ENCODE measurements at regions not wholly inside any gene's neighbourhood (a gene's known extent, or its start where the extent isn't known, plus 50 kb on each side); places are given as distances from the start of the nearest gene placed in this dataset.
A peak's percentile ranks its signal among the peaks of the same experiment; 100 is the strongest.
"Not testable (repeated sequence)": the region's sequence is repeated elsewhere in the genome, so short reads cannot be mapped to it uniquely, and the experiment has no call there.

- BruUV-seq (replicated peaks); H3K27me3 ChIP-seq (ENCODE audit: control insufficient read depth in 2 of 2, insufficient read depth in 2 of 2, low read length in 2 of 2); H4K20me1 ChIP-seq (replicated peaks; ENCODE audit: control insufficient read depth, insufficient read depth, low read length); H3K9me3 ChIP-seq (replicated peaks; ENCODE audit: control insufficient read depth, insufficient read depth, low read depth, low read length); H3K27ac ChIP-seq (ENCODE audit: extremely low read depth, low read depth, low read length); H3K4me2 ChIP-seq (ENCODE audit: insufficient read depth, low read length); H3K4me1 ChIP-seq (replicated peaks in 1 of 2; ENCODE audit: control insufficient read depth in 2 of 2, insufficient read depth in 2 of 2, low read length in 2 of 2); CTCF ChIA-PET (ENCODE audit: low intra/inter-chr PET ratio); H3K79me2 ChIP-seq (ENCODE audit: control insufficient read depth, insufficient read depth, low read length); in situ Hi-C loops (cut with MboI); H2AFZ ChIP-seq (ENCODE audit: low read depth, low read length); H3K4me3 ChIP-seq; H3K36me3 ChIP-seq (ENCODE audit: control insufficient read depth, insufficient read depth, low read length); ATAC-seq; FAIRE-seq; H3K9me1 ChIP-seq (ENCODE audit: control insufficient read depth, insufficient read depth, low read length); H3K9ac ChIP-seq (ENCODE audit: insufficient read depth in 1 of 2, low read depth in 2 of 2, low read length in 2 of 2); POLR2A ChIA-PET; intact Hi-C loops (cut with micrococcal nuclease): not testable (repeated sequence)
- peak in 1 of 4 experiments; percentile 40 for DNase-seq (ENCODE audit: extremely low read depth in 1 of 4, low spot score in 3 of 4)
- WGBS (ENCODE audit: insufficient coverage, low coverage, missing lambda C conversion rate), result no CpG with 5 or more reads among the region's 1 CpG
- TF ChIP-seq ZBTB5 (IDR thresholded peaks at IDR 0.05) (peak; percentile 85; the same call in 1 of the 2 replicates), ARID1B (IDR thresholded peaks at IDR 0.05) (peak; percentile 26; the same call in 1 of the 2 replicates), CTBP1 (IDR thresholded peaks at IDR 0.05; ENCODE audit: borderline replicate concordance) (peak; percentile 28; the same call in 1 of the 2 replicates), CC2D1A (IDR thresholded peaks at IDR 0.05) (peak; percentile 92; the same call in 1 of the 2 replicates)
Observed at GRCh38 chr21:13921455-13921854, 289.3 kb downstream of the LIPI start.

- POLR2A ChIA-PET; H3K9me1 ChIP-seq (ENCODE audit: control insufficient read depth, insufficient read depth, low read length); CTCF ChIA-PET (ENCODE audit: low intra/inter-chr PET ratio); H3K4me3 ChIP-seq; H3K27ac ChIP-seq (ENCODE audit: extremely low read depth, low read depth, low read length); ATAC-seq; H4K20me1 ChIP-seq (replicated peaks; ENCODE audit: control insufficient read depth, insufficient read depth, low read length); DNase-seq (ENCODE audit: extremely low read depth in 1 of 4, low spot score in 3 of 4); H3K79me2 ChIP-seq (ENCODE audit: control insufficient read depth, insufficient read depth, low read length); BruUV-seq (replicated peaks); H3K36me3 ChIP-seq (ENCODE audit: control insufficient read depth, insufficient read depth, low read length); H3K9me3 ChIP-seq (replicated peaks; ENCODE audit: control insufficient read depth, insufficient read depth, low read depth, low read length); H3K9ac ChIP-seq (ENCODE audit: insufficient read depth in 1 of 2, low read depth in 2 of 2, low read length in 2 of 2); H3K4me2 ChIP-seq (ENCODE audit: insufficient read depth, low read length); in situ Hi-C loops (cut with MboI); H3K27me3 ChIP-seq (ENCODE audit: control insufficient read depth in 2 of 2, insufficient read depth in 2 of 2, low read length in 2 of 2); FAIRE-seq; H3K4me1 ChIP-seq (replicated peaks in 1 of 2; ENCODE audit: control insufficient read depth in 2 of 2, insufficient read depth in 2 of 2, low read length in 2 of 2); H2AFZ ChIP-seq (ENCODE audit: low read depth, low read length); intact Hi-C loops (cut with micrococcal nuclease): not testable (repeated sequence)
- no CpG with 5 or more reads among the region's 10 CpGs for WGBS (ENCODE audit: insufficient coverage, low coverage, missing lambda C conversion rate)
Observed at GRCh38 chr21:13907385-13907784, 297.8 kb downstream of the POTED start.

GRCh38 chr21:13896596-13897247 is 287.1 kb downstream of the POTED start:
- BruUV-seq (replicated peaks); H3K4me1 ChIP-seq (replicated peaks in 1 of 2; ENCODE audit: control insufficient read depth in 2 of 2, insufficient read depth in 2 of 2, low read length in 2 of 2); H3K4me2 ChIP-seq (ENCODE audit: insufficient read depth, low read length); H3K27ac ChIP-seq (ENCODE audit: extremely low read depth, low read depth, low read length); H3K9ac ChIP-seq (ENCODE audit: insufficient read depth in 1 of 2, low read depth in 2 of 2, low read length in 2 of 2); H3K9me1 ChIP-seq (ENCODE audit: control insufficient read depth, insufficient read depth, low read length); H3K4me3 ChIP-seq; H3K27me3 ChIP-seq (ENCODE audit: control insufficient read depth in 2 of 2, insufficient read depth in 2 of 2, low read length in 2 of 2); H2AFZ ChIP-seq (ENCODE audit: low read depth, low read length); DNase-seq (ENCODE audit: extremely low read depth in 1 of 4, low spot score in 3 of 4); in situ Hi-C loops (cut with MboI); H4K20me1 ChIP-seq (replicated peaks; ENCODE audit: control insufficient read depth, insufficient read depth, low read length); intact Hi-C loops (cut with micrococcal nuclease); H3K79me2 ChIP-seq (ENCODE audit: control insufficient read depth, insufficient read depth, low read length); CTCF ChIA-PET (ENCODE audit: low intra/inter-chr PET ratio); H3K36me3 ChIP-seq (ENCODE audit: control insufficient read depth, insufficient read depth, low read length); H3K9me3 ChIP-seq (replicated peaks; ENCODE audit: control insufficient read depth, insufficient read depth, low read depth, low read length): not testable (repeated sequence)
- POLR2A ChIA-PET, result interaction anchor here (0.6 kb wide), 1 partner anchor 8 kb away, joined by 3 read pairs; no protein-coding TSS in a partner anchor
- FAIRE-seq (peak; percentile 19), ATAC-seq (peak; percentile 42; the same call in 1 of the 3 replicates)
- 0% methylated on average over 2 of the region's 4 CpGs for WGBS (ENCODE audit: insufficient coverage, low coverage, missing lambda C conversion rate)
